ENCODE measurements at regions not wholly inside any gene's neighbourhood (a gene's known extent, or its start where the extent isn't known, plus 50 kb on each side); places are given as distances from the start of the nearest gene placed in this dataset.

DNA sequence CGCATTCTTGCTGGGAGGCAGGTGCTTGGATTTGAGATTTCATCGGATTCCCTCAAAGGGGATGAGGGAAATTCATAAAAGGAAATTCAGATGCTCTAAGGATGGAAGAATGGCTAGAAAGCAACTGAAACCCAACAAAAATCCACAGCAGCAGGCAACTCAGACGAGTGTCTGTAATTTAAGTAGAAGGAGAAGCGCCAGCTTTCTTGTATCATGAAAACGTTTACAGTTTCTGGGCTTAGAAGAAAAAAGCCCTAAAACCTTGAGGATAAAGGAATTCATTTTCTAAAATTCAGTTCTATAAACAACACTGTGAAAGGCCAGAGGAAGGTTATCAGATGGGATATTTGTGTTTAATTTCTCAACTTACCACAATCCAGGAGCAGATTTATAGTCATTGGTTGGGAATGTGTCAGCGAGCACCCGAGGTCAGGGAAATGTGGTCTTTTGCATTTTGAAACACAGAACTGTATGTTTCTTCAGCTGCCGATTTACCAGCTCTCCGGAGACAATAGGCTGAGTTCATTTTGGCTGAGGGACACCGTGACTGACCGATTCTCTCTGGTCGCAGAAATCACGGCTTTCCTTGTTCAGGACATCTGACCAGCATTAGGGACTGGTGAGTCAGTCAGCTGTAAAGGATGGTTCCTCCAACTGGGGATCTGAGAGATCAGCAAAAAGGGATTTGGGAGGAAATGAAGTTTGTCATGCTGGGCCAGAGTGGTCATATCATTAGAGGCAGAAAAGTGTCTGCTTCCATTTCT is 111.6 kb upstream of the ERRFI1 start:
- H3K9me3 ChIP-seq: no peaks in the 10 kb centered on the region
- intact Hi-C loops (cut with DNase I): loop anchor here (5.0 to 10.0 kb wide), 3 partner anchors 35 to 177 kb away; partner anchors contain the start of gene SLC45A1
- H3K36me3 ChIP-seq: no peaks in the 10 kb centered on the region
- no peaks in the 10 kb centered on the region for H3K27me3 ChIP-seq (replicated peaks; ENCODE audit: insufficient read depth)
- H3K27ac ChIP-seq: peak overlapping the region; percentile 5 to 26
- WGBS: 24% methylated on average over 13 of the region's 13 CpGs
- H3K4me3 ChIP-seq: no peak overlapping the region
- DNase-seq (ENCODE audit: low spot score): no peak
- TF ChIP-seq POLR2A (IDR thresholded peaks at IDR 0.05) (no peak), POLR2AphosphoS5 (IDR thresholded peaks at IDR 0.05) (no peak)
- TF ChIP-seq, protein P1, sequence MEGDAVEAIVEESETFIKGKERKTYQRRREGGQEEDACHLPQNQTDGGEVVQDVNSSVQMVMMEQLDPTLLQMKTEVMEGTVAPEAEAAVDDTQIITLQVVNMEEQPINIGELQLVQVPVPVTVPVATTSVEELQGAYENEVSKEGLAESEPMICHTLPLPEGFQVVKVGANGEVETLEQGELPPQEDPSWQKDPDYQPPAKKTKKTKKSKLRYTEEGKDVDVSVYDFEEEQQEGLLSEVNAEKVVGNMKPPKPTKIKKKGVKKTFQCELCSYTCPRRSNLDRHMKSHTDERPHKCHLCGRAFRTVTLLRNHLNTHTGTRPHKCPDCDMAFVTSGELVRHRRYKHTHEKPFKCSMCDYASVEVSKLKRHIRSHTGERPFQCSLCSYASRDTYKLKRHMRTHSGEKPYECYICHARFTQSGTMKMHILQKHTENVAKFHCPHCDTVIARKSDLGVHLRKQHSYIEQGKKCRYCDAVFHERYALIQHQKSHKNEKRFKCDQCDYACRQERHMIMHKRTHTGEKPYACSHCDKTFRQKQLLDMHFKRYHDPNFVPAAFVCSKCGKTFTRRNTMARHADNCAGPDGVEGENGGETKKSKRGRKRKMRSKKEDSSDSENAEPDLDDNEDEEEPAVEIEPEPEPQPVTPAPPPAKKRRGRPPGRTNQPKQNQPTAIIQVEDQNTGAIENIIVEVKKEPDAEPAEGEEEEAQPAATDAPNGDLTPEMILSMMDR (IDR thresholded peaks at IDR 0.05): no peak
- H3K4me1 ChIP-seq (replicated peaks): no peaks in the 10 kb centered on the region

DNA sequence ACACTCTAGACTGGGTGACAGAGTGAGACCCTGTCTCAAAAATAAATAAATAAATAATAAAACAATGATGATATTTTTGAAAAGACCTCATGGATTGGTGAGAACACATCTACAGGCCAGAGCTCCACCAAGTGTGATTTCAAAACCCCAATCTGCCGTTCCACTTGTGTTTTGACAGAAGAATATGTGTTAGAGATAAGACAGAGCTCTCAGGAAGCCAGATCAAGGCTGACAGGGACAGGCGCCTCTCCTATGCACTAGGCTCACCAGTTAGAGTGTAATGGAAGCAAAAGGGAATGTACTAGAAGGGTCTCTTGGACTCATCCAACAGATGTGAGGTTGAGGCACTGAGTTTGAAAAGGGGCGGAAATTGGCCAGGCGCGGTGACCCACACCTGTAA is 110.7 kb upstream of the ERRFI1 start:
- Histone ChIP-seq H3K4me1 (replicated peaks) (no peaks in the 10 kb centered on the region), H3K4me3 (no peak overlapping the region), H3K27me3 (replicated peaks; ENCODE audit: insufficient read depth) (no peaks in the 10 kb centered on the region), H3K36me3 (no peaks in the 10 kb centered on the region), H3K9me3 (no peaks in the 10 kb centered on the region), H3K27ac (no peak overlapping the region)
- DNase-seq (ENCODE audit: low spot score): no peak
- intact Hi-C loops (cut with DNase I): loop anchor here (5.0 to 10.0 kb wide), 3 partner anchors 36 to 178 kb away; partner anchors contain the start of gene SLC45A1
- WGBS: 90% methylated on average over 5 of the region's 5 CpGs
- TF ChIP-seq POLR2AphosphoS5 (IDR thresholded peaks at IDR 0.05): no peak

DNA sequence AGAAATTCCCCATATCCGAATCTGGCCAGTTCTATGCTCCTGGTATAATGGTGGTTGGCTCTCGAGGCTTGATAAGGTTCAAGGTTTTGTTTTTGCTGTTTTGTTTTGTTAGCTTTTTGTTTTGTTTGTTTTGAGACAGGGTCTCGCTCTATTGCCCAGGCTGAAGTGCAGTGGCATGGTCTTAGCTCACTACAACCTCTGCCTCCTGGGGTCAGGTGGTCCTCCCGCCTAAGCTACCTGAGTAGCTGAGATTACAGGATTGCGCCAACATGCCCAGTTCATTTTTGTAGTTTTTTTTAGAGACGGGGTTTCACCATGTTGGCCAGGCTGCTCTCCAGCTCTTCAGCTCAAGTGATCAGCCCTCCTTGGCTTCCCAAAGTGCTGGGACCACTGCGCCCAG is 109.1 kb upstream of the ERRFI1 start:
- DNase-seq (ENCODE audit: low spot score): no peak
- TF ChIP-seq, protein P1 (IDR thresholded peaks at IDR 0.05): no peak
- TF ChIP-seq POLR2AphosphoS5 (IDR thresholded peaks at IDR 0.05) (no peak), POLR2A (IDR thresholded peaks at IDR 0.05) (no peak)
- Histone ChIP-seq H3K36me3 (no peaks in the 10 kb centered on the region), H3K9me3 (no peaks in the 10 kb centered on the region), H3K27me3 (replicated peaks; ENCODE audit: insufficient read depth) (no peaks in the 10 kb centered on the region), H3K4me1 (replicated peaks) (no peaks in the 10 kb centered on the region), H3K4me3 (no peak overlapping the region), H3K27ac (peak overlapping the region in 1 of 2 donors; percentile 38)
- intact Hi-C loops (cut with DNase I): loop anchor here (5.0 to 10.0 kb wide), 3 partner anchors 37 to 180 kb away; partner anchors contain the start of gene SLC45A1
- WGBS: 80% methylated on average over 7 of the region's 7 CpGs

DNA sequence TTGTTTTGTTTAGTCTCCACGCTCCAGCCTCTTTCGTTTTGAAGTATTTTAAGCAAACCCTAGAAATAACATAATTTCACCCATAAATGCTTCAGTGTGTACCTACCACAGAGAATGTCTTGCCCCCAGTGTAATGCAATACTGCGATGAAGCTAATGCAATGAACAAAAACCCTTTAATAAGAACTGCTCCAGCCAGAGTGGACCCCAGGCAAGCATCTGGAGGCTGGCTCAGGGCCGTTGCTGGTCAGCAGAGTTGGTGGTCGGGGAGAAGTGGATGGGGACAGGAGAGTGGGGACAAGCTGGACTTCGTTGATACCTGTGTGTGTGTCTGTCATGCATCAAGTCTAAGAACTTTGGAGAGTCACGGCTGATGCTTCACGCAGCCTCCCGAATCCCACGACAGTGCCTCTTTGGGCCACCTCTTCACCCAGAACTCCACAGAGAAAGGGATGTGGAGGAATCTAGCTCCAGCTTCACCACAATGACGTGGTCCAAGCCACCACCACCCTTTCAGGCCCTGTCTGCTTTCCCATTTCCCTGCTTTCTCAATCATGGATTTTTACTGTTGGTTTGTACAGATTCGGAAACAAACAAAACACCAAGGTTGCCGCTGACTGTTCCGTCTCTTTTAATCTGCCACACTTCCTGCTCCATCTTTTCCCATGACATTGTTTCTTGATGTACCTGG is 108.6 kb upstream of the ERRFI1 start:
- Histone ChIP-seq H3K4me1 (replicated peaks) (no peaks in the 10 kb centered on the region), H3K27me3 (replicated peaks; ENCODE audit: insufficient read depth) (no peaks in the 10 kb centered on the region), H3K9me3 (no peaks in the 10 kb centered on the region), H3K36me3 (no peaks in the 10 kb centered on the region), H3K4me3 (no peak overlapping the region), H3K27ac (peak overlapping the region; percentile 38 to 66)
- DNase-seq (ENCODE audit: low spot score): no peak
- 84% methylated on average over 14 of the region's 14 CpGs for WGBS
- TF ChIP-seq POLR2AphosphoS5 (IDR thresholded peaks at IDR 0.05): no peak
- intact Hi-C loops (cut with DNase I): loop anchor here (5.0 to 10.0 kb wide), 3 partner anchors 38 to 180 kb away; partner anchors contain the start of gene SLC45A1

DNA sequence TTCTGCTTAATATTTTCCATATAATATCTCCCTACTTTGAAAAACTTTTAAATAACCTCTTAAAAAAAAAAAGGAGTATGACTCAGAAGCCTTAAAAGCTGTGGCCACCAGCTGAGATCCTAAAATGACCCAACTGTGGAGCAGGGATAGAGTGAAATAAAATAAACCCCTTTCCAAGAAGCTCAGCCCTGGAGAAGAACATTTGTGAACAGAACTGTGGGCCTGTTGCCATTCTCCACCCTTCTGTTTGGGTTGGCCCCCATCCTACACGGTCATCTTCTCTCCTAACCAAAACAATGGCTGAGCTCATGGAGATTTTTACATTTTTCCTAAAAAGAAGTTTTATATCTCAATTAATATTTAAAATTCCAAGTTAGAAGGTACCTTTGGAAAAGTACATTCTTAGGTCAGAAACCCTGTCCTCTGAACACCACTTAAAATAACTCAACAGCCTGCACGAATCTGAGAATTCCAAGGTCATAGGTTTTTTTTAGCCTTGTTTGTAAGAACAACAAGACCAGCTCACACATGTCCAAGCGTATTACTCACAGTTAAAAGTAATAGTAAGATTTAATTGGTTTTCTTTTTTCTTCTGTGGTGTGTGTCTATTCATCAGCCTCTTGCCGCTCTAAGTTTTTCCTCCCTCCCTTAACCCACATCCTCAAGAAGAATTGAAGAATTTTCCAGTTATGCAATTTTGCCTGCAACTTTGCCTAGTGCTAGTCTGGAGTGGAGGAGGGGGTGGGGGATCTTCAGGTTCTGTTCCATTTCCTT is 107.7 kb upstream of the ERRFI1 start:
- H3K36me3 ChIP-seq: no peaks in the 10 kb centered on the region
- no peaks in the 10 kb centered on the region for H3K9me3 ChIP-seq
- WGBS: 15% methylated on average over 4 of the region's 4 CpGs
- peak; percentile 58 for DNase-seq (ENCODE audit: low spot score)
- H3K4me1 ChIP-seq (replicated peaks): no peaks in the 10 kb centered on the region
- H3K27ac ChIP-seq: peak overlapping the region; percentile 66 to 67
- intact Hi-C loops (cut with DNase I): loop anchor here (10.0 kb wide), 1 partner anchor 181 kb away; the partner anchor contains the start of gene SLC45A1
- H3K4me3 ChIP-seq: no peak overlapping the region
- TF ChIP-seq, protein P1 (IDR thresholded peaks at IDR 0.05): no peak
- TF ChIP-seq POLR2AphosphoS5 (IDR thresholded peaks at IDR 0.05): peak; percentile 28
- no peak for TF ChIP-seq POLR2A (IDR thresholded peaks at IDR 0.05)
- no peaks in the 10 kb centered on the region for H3K27me3 ChIP-seq (replicated peaks; ENCODE audit: insufficient read depth)

Data from prostate gland (tissue), 2 donors.